ENCODE measurements at regions not wholly inside any gene's neighbourhood (a gene's known extent, or its start where the extent isn't known, plus 50 kb on each side); places are given as distances from the start of the nearest gene placed in this dataset.

DNA sequence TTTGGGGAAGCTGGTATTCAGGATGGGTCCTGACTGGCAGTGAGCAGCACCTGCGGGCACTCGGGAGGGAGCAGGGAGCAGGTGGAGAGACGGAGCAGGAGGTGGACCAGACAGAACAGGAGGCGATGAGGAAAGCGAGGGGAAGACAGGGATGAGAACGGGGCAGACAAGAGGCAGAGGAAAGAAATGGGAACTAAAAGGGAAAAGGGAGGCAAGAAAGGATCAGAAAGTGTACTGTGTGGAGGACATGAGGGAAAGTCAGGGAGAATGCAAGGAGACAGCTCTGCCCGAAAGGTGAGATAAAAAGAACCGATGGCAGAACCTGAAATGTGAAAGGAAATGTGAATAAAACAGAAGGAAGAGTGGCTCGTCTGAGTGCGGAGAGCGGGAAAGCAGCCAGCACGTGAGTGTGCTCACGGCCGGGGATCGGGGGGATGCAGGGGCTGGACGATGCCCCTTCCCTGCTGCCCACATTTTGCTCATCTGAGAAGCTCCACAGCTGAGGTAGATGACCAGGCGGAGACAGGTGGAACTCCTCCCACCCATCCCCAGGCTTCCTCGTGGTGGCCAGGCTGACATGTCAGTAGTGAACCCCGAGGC is 494.4 kb upstream of the B3GAT1 start:
- no peak for TF ChIP-seq POLR2A (IDR thresholded peaks at IDR 0.05; ENCODE audit: extremely low read depth, insufficient read length)
- TF ChIP-seq, protein P1, sequence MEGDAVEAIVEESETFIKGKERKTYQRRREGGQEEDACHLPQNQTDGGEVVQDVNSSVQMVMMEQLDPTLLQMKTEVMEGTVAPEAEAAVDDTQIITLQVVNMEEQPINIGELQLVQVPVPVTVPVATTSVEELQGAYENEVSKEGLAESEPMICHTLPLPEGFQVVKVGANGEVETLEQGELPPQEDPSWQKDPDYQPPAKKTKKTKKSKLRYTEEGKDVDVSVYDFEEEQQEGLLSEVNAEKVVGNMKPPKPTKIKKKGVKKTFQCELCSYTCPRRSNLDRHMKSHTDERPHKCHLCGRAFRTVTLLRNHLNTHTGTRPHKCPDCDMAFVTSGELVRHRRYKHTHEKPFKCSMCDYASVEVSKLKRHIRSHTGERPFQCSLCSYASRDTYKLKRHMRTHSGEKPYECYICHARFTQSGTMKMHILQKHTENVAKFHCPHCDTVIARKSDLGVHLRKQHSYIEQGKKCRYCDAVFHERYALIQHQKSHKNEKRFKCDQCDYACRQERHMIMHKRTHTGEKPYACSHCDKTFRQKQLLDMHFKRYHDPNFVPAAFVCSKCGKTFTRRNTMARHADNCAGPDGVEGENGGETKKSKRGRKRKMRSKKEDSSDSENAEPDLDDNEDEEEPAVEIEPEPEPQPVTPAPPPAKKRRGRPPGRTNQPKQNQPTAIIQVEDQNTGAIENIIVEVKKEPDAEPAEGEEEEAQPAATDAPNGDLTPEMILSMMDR (IDR thresholded peaks at IDR 0.05; ENCODE audit: low read depth, low read length): no peak
- TF ChIP-seq, protein P2, sequence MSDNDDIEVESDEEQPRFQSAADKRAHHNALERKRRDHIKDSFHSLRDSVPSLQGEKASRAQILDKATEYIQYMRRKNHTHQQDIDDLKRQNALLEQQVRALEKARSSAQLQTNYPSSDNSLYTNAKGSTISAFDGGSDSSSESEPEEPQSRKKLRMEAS (IDR thresholded peaks at IDR 0.05; ENCODE audit: low read depth, low read length): no peak
- no peak for TF ChIP-seq MYC (IDR thresholded peaks at IDR 0.05; ENCODE audit: low read depth, low read length)

Data from NB4 (cell line).